ENCODE measurements at regions not wholly inside any gene's neighbourhood (a gene's known extent, or its start where the extent isn't known, plus 50 kb on each side); places are given as distances from the start of the nearest gene placed in this dataset.

- Histone ChIP-seq H3K79me2 (ENCODE audit: low read depth) (no peaks in the 10 kb centered on the region), H3K36me3 (no peaks in the 10 kb centered on the region), H3K4me1 (no peaks in the 10 kb centered on the region), H4K20me1 (ENCODE audit: low read depth) (no peaks in the 10 kb centered on the region), H3K9ac (no peak overlapping the region), H3K4me2 (no peak overlapping the region), H3K9me3 (ENCODE audit: low read depth) (no peaks in the 10 kb centered on the region), H3F3A (ENCODE audit: low read depth) (no peaks in the 10 kb centered on the region), H3K27me3 (no peaks in the 10 kb centered on the region), H2AFZ (replicated peaks) (no peak overlapping the region), H3K4me3 (no peak overlapping the region), H3K27ac (no peak overlapping the region)
- Mint-ChIP-seq H3K27me3 (ENCODE audit: insufficient read depth, low read depth) (no peaks in the 10 kb centered on the region), H3K4me1 (peaks cover 20% of the 10 kb centered on the region), H3K27ac (no peak overlapping the region), H3K4me3 (no peak overlapping the region), H3K36me3 (no peaks in the 10 kb centered on the region), H3K9me3 (no peaks in the 10 kb centered on the region)
- no peak for DNase-seq (ENCODE audit: low spot score)
- no peak for TF ChIP-seq EZH2phosphoT487 (IDR thresholded peaks at IDR 0.05)
- TF ChIP-seq EZH2 (IDR thresholded peaks at IDR 0.05), result no peak
- no peak for TF ChIP-seq CTCF (IDR thresholded peaks at IDR 0.05)
Observed at GRCh38 chr1:98406352-98407088, 255.0 kb upstream of the SNX7 start.

GRCh38 chr1:98405581-98406074 is 255.9 kb upstream of the SNX7 start:
- no peaks in the 10 kb centered on the region for H3K36me3 Mint-ChIP-seq
- Histone ChIP-seq H3K79me2 (ENCODE audit: low read depth) (no peaks in the 10 kb centered on the region), H3K36me3 (no peaks in the 10 kb centered on the region), H3K4me3 (no peak overlapping the region), H3K4me2 (no peak overlapping the region), H3K9ac (no peak overlapping the region), H3F3A (ENCODE audit: low read depth) (no peaks in the 10 kb centered on the region), H3K4me1 (no peaks in the 10 kb centered on the region), H3K27me3 (no peaks in the 10 kb centered on the region), H4K20me1 (ENCODE audit: low read depth) (no peaks in the 10 kb centered on the region), H2AFZ (replicated peaks) (peak overlapping the region; percentile 52), H3K27ac (no peak overlapping the region), H3K9me3 (ENCODE audit: low read depth) (no peaks in the 10 kb centered on the region)
- H3K27me3 Mint-ChIP-seq (ENCODE audit: insufficient read depth, low read depth), result no peaks in the 10 kb centered on the region
- H3K9me3 Mint-ChIP-seq, result no peaks in the 10 kb centered on the region
- no peak overlapping the region for H3K4me3 Mint-ChIP-seq
- TF ChIP-seq EZH2phosphoT487 (IDR thresholded peaks at IDR 0.05) (no peak), CTCF (IDR thresholded peaks at IDR 0.05) (no peak), EZH2 (IDR thresholded peaks at IDR 0.05) (no peak)
- DNase-seq (ENCODE audit: low spot score), result no peak
- peaks cover 20% of the 10 kb centered on the region for H3K4me1 Mint-ChIP-seq
- H3K27ac Mint-ChIP-seq, result no peak overlapping the region

- no peak for DNase-seq (ENCODE audit: low spot score)
- Histone ChIP-seq H3K79me2 (ENCODE audit: low read depth) (no peaks in the 10 kb centered on the region), H3K4me1 (no peaks in the 10 kb centered on the region), H3K9ac (no peak overlapping the region), H3K4me2 (no peak overlapping the region), H3K27me3 (no peaks in the 10 kb centered on the region), H2AFZ (replicated peaks) (no peak overlapping the region), H3F3A (ENCODE audit: low read depth) (no peaks in the 10 kb centered on the region), H4K20me1 (ENCODE audit: low read depth) (no peaks in the 10 kb centered on the region), H3K27ac (no peak overlapping the region), H3K36me3 (no peaks in the 10 kb centered on the region), H3K9me3 (ENCODE audit: low read depth) (no peaks in the 10 kb centered on the region), H3K4me3 (no peak overlapping the region)
- Mint-ChIP-seq H3K4me1 (peaks cover 20% of the 10 kb centered on the region), H3K4me3 (no peak overlapping the region), H3K9me3 (no peaks in the 10 kb centered on the region), H3K36me3 (no peaks in the 10 kb centered on the region), H3K27me3 (ENCODE audit: insufficient read depth, low read depth) (no peaks in the 10 kb centered on the region), H3K27ac (no peak overlapping the region)
- TF ChIP-seq CTCF (IDR thresholded peaks at IDR 0.05) (no peak), EZH2 (IDR thresholded peaks at IDR 0.05) (no peak), EZH2phosphoT487 (IDR thresholded peaks at IDR 0.05) (no peak)
Observed at GRCh38 chr1:98404866-98405265, 256.7 kb upstream of the SNX7 start.

Data from neural progenitor cell (in vitro differentiated cells).